Left ventricle myocardium inferior (tissue), 1 donor: ENCODE measurements at regions not wholly inside any gene's neighbourhood (a gene's known extent, or its start where the extent isn't known, plus 50 kb on each side); places are given as distances from the start of the nearest gene placed in this dataset.
A peak's percentile ranks its signal among the peaks of the same experiment; 100 is the strongest.

Source experiments
- DNase-seq: peaks from one replicate; pipeline ENCODE4 v3.0.0-alpha.2; 2020
- H3K27ac ChIP-seq: fragments of 200-600 bp; replicated peaks from 2 replicates; pipeline ENCODE4 v1.8.0; 2021
- H3K27me3 ChIP-seq: fragments of 200-600 bp; 2 replicates; pipeline ENCODE4 v1.8.0; 2021; ENCODE audit warnings: low read depth
- H3K36me3 ChIP-seq: fragments of 200-600 bp; 2 replicates; pipeline ENCODE4 v1.8.0; 2021
- H3K4me1 ChIP-seq: fragments of 200-600 bp; 2 replicates; pipeline ENCODE4 v1.8.0; 2021
- H3K4me3 ChIP-seq: fragments of 200-600 bp; 2 replicates; pipeline ENCODE4 v1.8.0; 2021; ENCODE audit warnings: mild to moderate bottlenecking, moderate library complexity
- H3K9me3 ChIP-seq: fragments of 200-600 bp; replicated peaks from 2 replicates; pipeline ENCODE4 v1.8.0; 2021
- CTCF ChIP-seq: fragments of 200-600 bp; IDR thresholded peaks from 2 replicates; pipeline ENCODE4 v1.8.0; 2021; ENCODE audit warnings: antibody characterized with exemption, mild to moderate bottlenecking, borderline replicate concordance
- intact Hi-C: fragments of 100-400 bp; cut with micrococcal nuclease; formaldehyde crosslinking; loops from one replicate; pipeline ENCODE4 v1.11.0; 2022
- donor health status: DM: no; HTN: yes; CAD: no; lungs with severe emphysema.

- peak overlapping the region; percentile 57 for H3K27ac ChIP-seq
- intact Hi-C loops, result no loop called here
- H3K4me3 ChIP-seq, result no peak overlapping the region
- DNase-seq, result no peak
- no peaks in the 10 kb centered on the region for H3K27me3 ChIP-seq
- no peak for TF ChIP-seq CTCF
- no peaks in the 10 kb centered on the region for H3K36me3 ChIP-seq
- no peaks in the 10 kb centered on the region for H3K9me3 ChIP-seq
- H3K4me1 ChIP-seq, result peaks cover 17% of the 10 kb centered on the region
These were observed 877.1 kb downstream of the C12orf50 start for GRCh38 chr12:87152075-87152474.

- DNase-seq, result no peak
- no peaks in the 10 kb centered on the region for H3K9me3 ChIP-seq
- no peak overlapping the region for H3K4me3 ChIP-seq
- no peak for TF ChIP-seq CTCF
- H3K27me3 ChIP-seq, result no peaks in the 10 kb centered on the region
- intact Hi-C loops, result no loop called here
- peaks cover 17% of the 10 kb centered on the region for H3K4me1 ChIP-seq
- no peak overlapping the region for H3K27ac ChIP-seq
- H3K36me3 ChIP-seq, result no peaks in the 10 kb centered on the region
These were observed 878.1 kb downstream of the C12orf50 start for GRCh38 chr12:87150969-87151662.

GRCh38 chr12:87142342-87142741, 886.2 kb upstream of the MGAT4C start:
- intact Hi-C loops, result no loop called here
- Histone ChIP-seq H3K27me3 (no peaks in the 10 kb centered on the region), H3K27ac (no peak overlapping the region), H3K4me3 (no peak overlapping the region), H3K4me1 (no peaks in the 10 kb centered on the region), H3K9me3 (no peaks in the 10 kb centered on the region), H3K36me3 (no peaks in the 10 kb centered on the region)
- TF ChIP-seq CTCF, result no peak
- no peak for DNase-seq

- Histone ChIP-seq H3K4me3 (no peak overlapping the region), H3K9me3 (no peaks in the 10 kb centered on the region), H3K27ac (no peak overlapping the region), H3K27me3 (no peaks in the 10 kb centered on the region), H3K36me3 (no peaks in the 10 kb centered on the region), H3K4me1 (no peaks in the 10 kb centered on the region)
- intact Hi-C loops, result no loop called here
- no peak for TF ChIP-seq CTCF
- DNase-seq, result no peak
These were observed 884.9 kb upstream of the MGAT4C start for GRCh38 chr12:87141091-87141490.

GRCh38 chr12:87140262-87140661, 884.1 kb upstream of the MGAT4C start:
- no peak overlapping the region for H3K4me3 ChIP-seq
- DNase-seq, result no peak
- H3K27me3 ChIP-seq, result no peaks in the 10 kb centered on the region
- H3K9me3 ChIP-seq, result no peaks in the 10 kb centered on the region
- intact Hi-C loops, result no loop called here
- no peak overlapping the region for H3K27ac ChIP-seq
- no peak for TF ChIP-seq CTCF
- no peaks in the 10 kb centered on the region for H3K4me1 ChIP-seq
- no peaks in the 10 kb centered on the region for H3K36me3 ChIP-seq
